BJ (cell line): ENCODE measurements at regions not wholly inside any gene's neighbourhood (a gene's known extent, or its start where the extent isn't known, plus 50 kb on each side); places are given as distances from the start of the nearest gene placed in this dataset.
"Not testable (repeated sequence)": the region's sequence is repeated elsewhere in the genome, so short reads cannot be mapped to it uniquely, and the experiment has no call there.

Experiments
- CTCF ChIA-PET: fragments of 350-600 bp; formaldehyde crosslinking; extraction: SDS; loops from one replicate; lab custom pipeline; 2021; ENCODE audit warnings: antibody characterized with exemption, inconsistent platforms; lab: Yijun Ruan, JAX
- POLR2A ChIA-PET: fragments of 300-600 bp; sonication (Branson Sonifier 250); formaldehyde crosslinking; extraction: SDS; loops from one replicate; lab custom pipeline; 2021; ENCODE audit warnings: antibody characterized with exemption; lab: Charles Lee
- DNase-seq: peaks from one replicate; pipeline ENCODE4 v3.0.0-alpha.2; 2011; ENCODE audit warnings: low read depth
- H3K27me3 ChIP-seq: 2 replicates; pipeline ENCODE4 v1.6.0; 2011; ENCODE audit warnings: low read length; ENCODE audit not compliant: control insufficient read depth, insufficient read depth
- H3K36me3 ChIP-seq: 2 replicates; pipeline ENCODE4 v1.5.1; 2011; ENCODE audit warnings: low read length; ENCODE audit not compliant: control insufficient read depth, insufficient read depth
- H3K4me3 ChIP-seq: 2 replicates; pipeline ENCODE4 v1.5.1; 2011; ENCODE audit warnings: low read depth, mild to moderate bottlenecking, control low read depth, low read length
- TF ChIP-seq, protein P1 (sequence below): IDR thresholded peaks from 2 replicates; pipeline ENCODE4 v1.5.1; 2011; ENCODE audit warnings: low read depth, mild to moderate bottlenecking, control low read depth, inconsistent platforms, low read length, moderate library complexity; ENCODE audit not compliant: insufficient read depth

- ChIA-PET POLR2A (no interaction called here), CTCF (no interaction called here)
These were observed 103.5 kb upstream of the C9orf72 start for GRCh38 chr9:27676827-27677226.

DNA sequence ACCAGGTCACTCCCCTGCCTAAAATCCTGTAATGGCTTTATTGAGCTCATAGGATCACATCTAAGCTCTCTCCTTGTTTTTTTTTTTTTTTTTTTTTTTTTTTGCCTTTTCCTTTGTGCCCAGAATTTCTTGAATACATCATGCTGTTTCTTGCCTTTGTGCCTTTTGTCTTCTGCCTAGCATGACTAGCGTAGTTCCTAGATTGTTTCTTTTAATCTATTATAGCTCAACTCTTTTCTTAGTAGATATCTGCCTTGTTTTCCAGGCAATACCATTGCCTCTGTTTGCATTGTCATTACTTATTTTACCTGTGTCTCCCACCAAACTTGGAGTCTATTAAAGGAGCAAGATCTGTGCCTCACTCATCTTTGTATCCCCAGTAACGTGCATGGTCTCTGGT is 106.1 kb upstream of the C9orf72 start:
- ChIA-PET CTCF (no interaction called here), POLR2A (no interaction called here)
- DNase-seq = no peak
- Histone ChIP-seq H3K27me3 (no peaks in the 10 kb centered on the region), H3K4me3 (no peak overlapping the region), H3K36me3 (no peaks in the 10 kb centered on the region)
- TF ChIP-seq, protein P1, sequence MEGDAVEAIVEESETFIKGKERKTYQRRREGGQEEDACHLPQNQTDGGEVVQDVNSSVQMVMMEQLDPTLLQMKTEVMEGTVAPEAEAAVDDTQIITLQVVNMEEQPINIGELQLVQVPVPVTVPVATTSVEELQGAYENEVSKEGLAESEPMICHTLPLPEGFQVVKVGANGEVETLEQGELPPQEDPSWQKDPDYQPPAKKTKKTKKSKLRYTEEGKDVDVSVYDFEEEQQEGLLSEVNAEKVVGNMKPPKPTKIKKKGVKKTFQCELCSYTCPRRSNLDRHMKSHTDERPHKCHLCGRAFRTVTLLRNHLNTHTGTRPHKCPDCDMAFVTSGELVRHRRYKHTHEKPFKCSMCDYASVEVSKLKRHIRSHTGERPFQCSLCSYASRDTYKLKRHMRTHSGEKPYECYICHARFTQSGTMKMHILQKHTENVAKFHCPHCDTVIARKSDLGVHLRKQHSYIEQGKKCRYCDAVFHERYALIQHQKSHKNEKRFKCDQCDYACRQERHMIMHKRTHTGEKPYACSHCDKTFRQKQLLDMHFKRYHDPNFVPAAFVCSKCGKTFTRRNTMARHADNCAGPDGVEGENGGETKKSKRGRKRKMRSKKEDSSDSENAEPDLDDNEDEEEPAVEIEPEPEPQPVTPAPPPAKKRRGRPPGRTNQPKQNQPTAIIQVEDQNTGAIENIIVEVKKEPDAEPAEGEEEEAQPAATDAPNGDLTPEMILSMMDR = no peak

More at GRCh38 chr9:27676827-27677226, 103.5 kb upstream of the C9orf72 start:
- Histone ChIP-seq H3K36me3 (no peaks in the 10 kb centered on the region), H3K27me3 (no peaks in the 10 kb centered on the region), H3K4me3 (no peak overlapping the region)
- TF ChIP-seq, protein P1 = no peak
- DNase-seq = no peak

- TF ChIP-seq, protein P1 = no peak
- Histone ChIP-seq H3K27me3 (no peaks in the 10 kb centered on the region), H3K36me3 (no peaks in the 10 kb centered on the region), H3K4me3 (no peak overlapping the region)
- ChIA-PET POLR2A (no interaction called here), CTCF (no interaction called here)
- no peak for DNase-seq
These were observed 109.9 kb upstream of the C9orf72 start for GRCh38 chr9:27683181-27683580.

DNA sequence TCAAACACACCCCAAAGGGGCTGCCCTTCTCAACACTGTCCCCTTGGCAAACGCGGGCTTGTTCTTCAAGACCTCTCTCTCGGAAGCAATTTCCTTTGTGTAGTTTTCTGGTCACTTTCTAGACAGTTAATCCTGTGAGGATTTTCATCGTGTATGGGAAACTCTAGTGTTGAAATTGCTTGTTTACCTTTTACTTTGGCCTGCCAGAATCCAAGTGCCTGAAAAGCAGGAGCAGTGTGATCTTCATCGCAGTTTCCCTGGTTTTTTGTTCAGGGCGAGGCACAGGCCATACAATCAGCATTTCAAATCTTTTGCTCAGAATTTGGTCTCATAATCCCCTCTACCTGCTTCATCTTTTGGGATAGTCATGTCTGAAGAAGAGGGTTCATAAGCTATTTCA is 115.7 kb upstream of the C9orf72 start:
- CTCF ChIA-PET = no interaction called here
- TF ChIP-seq, protein P1 = no peak
- Histone ChIP-seq H3K4me3 (no peak overlapping the region), H3K36me3 (no peaks in the 10 kb centered on the region), H3K27me3 (no peaks in the 10 kb centered on the region)
- no peak for DNase-seq
- POLR2A ChIA-PET = no interaction called here

DNA sequence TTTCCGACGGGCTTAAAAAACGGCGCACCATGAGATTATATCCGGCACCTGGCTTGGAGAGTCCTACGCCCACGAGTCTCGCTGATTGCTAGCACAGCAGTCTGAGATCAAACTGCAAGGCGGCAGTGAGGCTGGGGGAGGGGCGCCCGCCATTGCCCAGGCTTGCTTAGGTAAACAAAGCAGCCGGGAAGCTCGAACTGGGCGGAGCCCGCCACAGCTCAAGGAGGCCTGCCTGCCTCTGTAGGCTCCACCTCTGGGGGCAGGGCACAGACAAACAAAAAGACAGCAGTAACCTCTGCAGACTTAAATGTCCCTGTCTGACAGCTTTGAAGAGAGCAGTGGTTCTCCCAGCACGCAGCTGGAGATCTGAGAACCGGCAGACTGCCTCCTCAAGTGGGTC is 117.5 kb upstream of the C9orf72 start:
- DNase-seq, H3K27me3 ChIP-seq, CTCF ChIA-PET, POLR2A ChIA-PET, H3K4me3 ChIP-seq, H3K36me3 ChIP-seq: not testable (repeated sequence)

- Histone ChIP-seq H3K4me3 (no peak overlapping the region), H3K36me3 (no peaks in the 10 kb centered on the region), H3K27me3 (no peaks in the 10 kb centered on the region)
- CTCF ChIA-PET = no interaction called here
- no peak for DNase-seq
- TF ChIP-seq, protein P1 = no peak
- POLR2A ChIA-PET = no interaction called here
These were observed 126.3 kb upstream of the C9orf72 start for GRCh38 chr9:27699621-27700020.
